ENCODE measurements at regions not wholly inside any gene's neighbourhood (a gene's known extent, or its start where the extent isn't known, plus 50 kb on each side); places are given as distances from the start of the nearest gene placed in this dataset.

- Histone ChIP-seq H2BK15ac (ENCODE audit: low read length) (no peak overlapping the region), H3K4ac (ENCODE audit: low read length) (no peak overlapping the region), H3K4me1 (ENCODE audit: control insufficient read depth in 2 of 2, insufficient read depth in 1 of 2, low read depth in 1 of 2, low read length in 2 of 2) (peaks cover 4 to 16% of the 10 kb centered on the region in 2 donors), H3K9ac (ENCODE audit: low read depth, low read length, poor library complexity) (no peak overlapping the region), H3K27me3 (ENCODE audit: control insufficient read depth in 3 of 3, insufficient read depth in 3 of 3, low read depth in 1 of 3, low read length in 3 of 3) (no peaks in the 10 kb centered on the region), H3K4me3 (ENCODE audit: low read length in 2 of 2) (no peak overlapping the region), H3K79me1 (ENCODE audit: low read depth, low read length) (no peaks in the 10 kb centered on the region), H3K4me2 (ENCODE audit: insufficient read depth, low read length, poor library complexity, severe bottlenecking) (no peak overlapping the region), H4K91ac (ENCODE audit: low read depth, low read length, poor library complexity) (no peak overlapping the region), H2BK120ac (ENCODE audit: low read depth, low read length) (no peak overlapping the region), H3K27ac (replicated peaks; ENCODE audit: low read length) (no peak overlapping the region), H2AFZ (ENCODE audit: low read length) (no peak overlapping the region), H3K23ac (ENCODE audit: low read depth, low read length, poor library complexity) (no peak overlapping the region), H2BK12ac (ENCODE audit: low read length) (no peak overlapping the region), H3K14ac (ENCODE audit: low read length) (no peak overlapping the region), H3K36me3 (replicated peaks in 1 of 2; ENCODE audit: control insufficient read depth in 2 of 2, insufficient read depth in 2 of 2, low read length in 2 of 2) (no peaks in the 10 kb centered on the region), H3K18ac (ENCODE audit: low read length) (no peak overlapping the region), H2BK5ac (ENCODE audit: low read length) (no peak overlapping the region), H3K9me3 (replicated peaks in 1 of 2; ENCODE audit: control insufficient read depth in 2 of 2, insufficient read depth in 1 of 2, low read depth in 1 of 2, low read length in 2 of 2) (peaks cover 0 to 10% of the 10 kb centered on the region in 2 donors), H2AK5ac (ENCODE audit: low read depth, low read length) (no peak overlapping the region), H4K8ac (ENCODE audit: low read depth, low read length) (no peak overlapping the region)
- DNase-seq (ENCODE audit: low spot score) = no peak
These were observed 471.8 kb upstream of the BTBD3 start for GRCh38 chr20:11445891-11446290.

GRCh38 chr20:11447371-11448100, 470.2 kb upstream of the BTBD3 start:
- WGBS, 2 donors (ENCODE audit: extremely low coverage in 2 of 2, insufficient read length in 2 of 2, insufficient replicate concordance in 1 of 2) = no CpG with 5 or more reads among the region's 5 CpGs

DNA sequence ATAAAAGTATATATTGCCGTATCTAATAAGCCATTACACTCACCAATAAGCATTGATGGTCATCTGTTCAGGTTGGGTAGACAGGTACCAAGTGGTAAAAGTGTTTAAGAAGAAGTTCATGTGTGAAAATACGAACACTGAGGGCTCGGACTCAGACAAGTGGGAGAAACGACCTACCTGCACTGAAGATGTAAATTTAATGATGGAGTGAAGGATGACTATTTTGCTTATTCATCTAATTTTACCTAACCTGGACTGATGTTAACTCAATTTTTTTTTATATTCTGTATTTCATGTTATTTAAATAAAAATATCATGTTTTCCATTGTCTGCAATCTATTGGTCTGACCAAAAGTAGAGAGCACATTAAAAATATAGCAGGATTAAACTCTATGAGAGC, 469.1 kb upstream of the BTBD3 start:
- Histone ChIP-seq H3K79me1 (ENCODE audit: low read depth, low read length) (no peaks in the 10 kb centered on the region), H3K9me3 (replicated peaks in 1 of 2; ENCODE audit: control insufficient read depth in 2 of 2, insufficient read depth in 1 of 2, low read depth in 1 of 2, low read length in 2 of 2) (peaks cover 0 to 6% of the 10 kb centered on the region in 2 donors), H3K23ac (ENCODE audit: low read depth, low read length, poor library complexity) (no peak overlapping the region), H2AFZ (ENCODE audit: low read length) (no peak overlapping the region), H2BK5ac (ENCODE audit: low read length) (no peak overlapping the region), H2BK12ac (ENCODE audit: low read length) (no peak overlapping the region), H2BK120ac (ENCODE audit: low read depth, low read length) (no peak overlapping the region), H3K4me3 (ENCODE audit: low read length in 2 of 2) (no peak overlapping the region), H3K36me3 (replicated peaks in 1 of 2; ENCODE audit: control insufficient read depth in 2 of 2, insufficient read depth in 2 of 2, low read length in 2 of 2) (no peaks in the 10 kb centered on the region), H2BK15ac (ENCODE audit: low read length) (no peak overlapping the region), H3K4ac (ENCODE audit: low read length) (no peak overlapping the region), H3K14ac (ENCODE audit: low read length) (no peak overlapping the region), H3K4me2 (ENCODE audit: insufficient read depth, low read length, poor library complexity, severe bottlenecking) (no peak overlapping the region), H4K8ac (ENCODE audit: low read depth, low read length) (no peak overlapping the region), H2AK5ac (ENCODE audit: low read depth, low read length) (no peak overlapping the region), H3K18ac (ENCODE audit: low read length) (no peak overlapping the region), H4K91ac (ENCODE audit: low read depth, low read length, poor library complexity) (no peak overlapping the region), H3K27ac (replicated peaks; ENCODE audit: low read length) (no peak overlapping the region), H3K4me1 (ENCODE audit: control insufficient read depth in 2 of 2, insufficient read depth in 1 of 2, low read depth in 1 of 2, low read length in 2 of 2) (peaks cover 15 to 16% of the 10 kb centered on the region in 2 donors), H3K9ac (ENCODE audit: low read depth, low read length, poor library complexity) (no peak overlapping the region), H3K27me3 (ENCODE audit: control insufficient read depth in 3 of 3, insufficient read depth in 3 of 3, low read depth in 1 of 3, low read length in 3 of 3) (no peaks in the 10 kb centered on the region)
- WGBS, 2 donors (ENCODE audit: extremely low coverage in 2 of 2, insufficient read length in 2 of 2, insufficient replicate concordance in 1 of 2) = no CpG with 5 or more reads among the region's 4 CpGs
- DNase-seq (ENCODE audit: low spot score) = no peak

More at GRCh38 chr20:11447371-11448100, 470.2 kb upstream of the BTBD3 start:
- H3K79me1 ChIP-seq (ENCODE audit: low read depth, low read length) = no peaks in the 10 kb centered on the region
- no peak overlapping the region for H3K27ac ChIP-seq (replicated peaks; ENCODE audit: low read length)
- H3K4me1 ChIP-seq (ENCODE audit: control insufficient read depth in 2 of 2, insufficient read depth in 1 of 2, low read depth in 1 of 2, low read length in 2 of 2) = peaks cover 12 to 24% of the 10 kb centered on the region in 2 donors
- no peak overlapping the region for H3K4ac ChIP-seq (ENCODE audit: low read length)
- no peak overlapping the region for H2BK120ac ChIP-seq (ENCODE audit: low read depth, low read length)
- H2BK5ac ChIP-seq (ENCODE audit: low read length) = no peak overlapping the region
- H3K23ac ChIP-seq (ENCODE audit: low read depth, low read length, poor library complexity) = no peak overlapping the region
- no peak overlapping the region for H3K14ac ChIP-seq (ENCODE audit: low read length)
- no peaks in the 10 kb centered on the region for H3K36me3 ChIP-seq (replicated peaks in 1 of 2; ENCODE audit: control insufficient read depth in 2 of 2, insufficient read depth in 2 of 2, low read length in 2 of 2)
- no peak overlapping the region for H3K4me3 ChIP-seq (ENCODE audit: low read length in 2 of 2)
- H4K91ac ChIP-seq (ENCODE audit: low read depth, low read length, poor library complexity) = peak overlapping the region; percentile 92
- no peak overlapping the region for H4K8ac ChIP-seq (ENCODE audit: low read depth, low read length)
- H2AK5ac ChIP-seq (ENCODE audit: low read depth, low read length) = no peak overlapping the region
- no peak overlapping the region for H3K9ac ChIP-seq (ENCODE audit: low read depth, low read length, poor library complexity)
- peaks cover 0 to 6% of the 10 kb centered on the region in 2 donors for H3K9me3 ChIP-seq (replicated peaks in 1 of 2; ENCODE audit: control insufficient read depth in 2 of 2, insufficient read depth in 1 of 2, low read depth in 1 of 2, low read length in 2 of 2)
- H2AFZ ChIP-seq (ENCODE audit: low read length) = peak overlapping the region; percentile 6
- DNase-seq (ENCODE audit: low spot score) = no peak
- H2BK15ac ChIP-seq (ENCODE audit: low read length) = peak overlapping the region; percentile 18
- H3K27me3 ChIP-seq (ENCODE audit: control insufficient read depth in 3 of 3, insufficient read depth in 3 of 3, low read depth in 1 of 3, low read length in 3 of 3) = no peaks in the 10 kb centered on the region
- H2BK12ac ChIP-seq (ENCODE audit: low read length) = no peak overlapping the region
- H3K18ac ChIP-seq (ENCODE audit: low read length) = peak overlapping the region; percentile 20
- H3K4me2 ChIP-seq (ENCODE audit: insufficient read depth, low read length, poor library complexity, severe bottlenecking) = no peak overlapping the region

DNA sequence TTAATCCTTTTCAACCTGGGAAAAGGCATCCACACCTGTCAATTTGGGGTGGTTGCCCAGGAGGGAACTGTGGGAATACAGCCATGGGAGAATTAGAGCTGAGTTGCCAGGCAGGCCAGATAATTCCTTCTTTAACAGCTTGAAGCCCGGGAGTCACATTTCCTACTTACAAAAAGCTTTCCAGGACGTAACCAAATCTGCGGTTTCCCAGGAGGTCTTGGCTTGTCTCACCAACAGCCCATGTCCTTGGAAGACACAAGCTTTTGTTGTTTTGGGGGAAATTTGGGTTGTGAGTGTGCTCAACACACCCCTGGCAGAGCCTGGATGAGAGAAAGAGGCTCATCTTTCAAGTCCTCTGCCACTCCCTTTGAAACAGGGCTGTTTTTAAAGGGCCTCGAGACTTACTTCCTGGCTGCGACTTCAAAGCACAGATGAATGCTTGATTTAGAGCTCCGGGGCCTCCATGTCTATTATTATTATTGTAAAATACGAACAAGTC, 465.9 kb upstream of the BTBD3 start:
- Histone ChIP-seq H2BK5ac (ENCODE audit: low read length) (peak overlapping the region; percentile 17), H2AK5ac (ENCODE audit: low read depth, low read length) (no peak overlapping the region), H4K8ac (ENCODE audit: low read depth, low read length) (no peak overlapping the region), H2BK120ac (ENCODE audit: low read depth, low read length) (no peak overlapping the region), H3K14ac (ENCODE audit: low read length) (no peak overlapping the region), H3K27me3 (ENCODE audit: control insufficient read depth in 3 of 3, insufficient read depth in 3 of 3, low read depth in 1 of 3, low read length in 3 of 3) (no peaks in the 10 kb centered on the region), H3K18ac (ENCODE audit: low read length) (peak overlapping the region; percentile 23), H3K9ac (ENCODE audit: low read depth, low read length, poor library complexity) (no peak overlapping the region), H3K9me3 (replicated peaks in 1 of 2; ENCODE audit: control insufficient read depth in 2 of 2, insufficient read depth in 1 of 2, low read depth in 1 of 2, low read length in 2 of 2) (no peaks in the 10 kb centered on the region), H2BK15ac (ENCODE audit: low read length) (no peak overlapping the region), H3K36me3 (replicated peaks in 1 of 2; ENCODE audit: control insufficient read depth in 2 of 2, insufficient read depth in 2 of 2, low read length in 2 of 2) (no peaks in the 10 kb centered on the region), H3K79me1 (ENCODE audit: low read depth, low read length) (no peaks in the 10 kb centered on the region), H2BK12ac (ENCODE audit: low read length) (no peak overlapping the region), H3K27ac (replicated peaks; ENCODE audit: low read length) (peak overlapping the region; percentile 85), H3K4me3 (ENCODE audit: low read length in 2 of 2) (no peak overlapping the region), H3K4me2 (ENCODE audit: insufficient read depth, low read length, poor library complexity, severe bottlenecking) (no peak overlapping the region), H3K4ac (ENCODE audit: low read length) (no peak overlapping the region), H2AFZ (ENCODE audit: low read length) (peak overlapping the region; percentile 80), H3K4me1 (ENCODE audit: control insufficient read depth in 2 of 2, insufficient read depth in 1 of 2, low read depth in 1 of 2, low read length in 2 of 2) (peaks cover 23% of the 10 kb centered on the region in 2 donors), H4K91ac (ENCODE audit: low read depth, low read length, poor library complexity) (no peak overlapping the region), H3K23ac (ENCODE audit: low read depth, low read length, poor library complexity) (no peak overlapping the region)
- no CpG with 5 or more reads among the region's 7 CpGs for WGBS, 2 donors (ENCODE audit: extremely low coverage in 2 of 2, insufficient read length in 2 of 2, insufficient replicate concordance in 1 of 2)
- peak; percentile 29 for DNase-seq (ENCODE audit: low spot score)

All from neuronal stem cell (in vitro differentiated cells).